ENCODE measurements at regions not wholly inside any gene's neighbourhood (a gene's known extent, or its start where the extent isn't known, plus 50 kb on each side); places are given as distances from the start of the nearest gene placed in this dataset.
A peak's percentile ranks its signal among the peaks of the same experiment; 100 is the strongest.
"Not testable (repeated sequence)": the region's sequence is repeated elsewhere in the genome, so short reads cannot be mapped to it uniquely, and the experiment has no call there.

- peak overlapping the region; percentile 84 to 96 for H3K27ac ChIP-seq
- not testable (repeated sequence) for H3K27me3 ChIP-seq; H3K36me3 ChIP-seq; H3K4me1 ChIP-seq; H3K9me3 ChIP-seq; DNase-seq (ENCODE audit: low spot score in 2 of 2)
- peak overlapping the region; percentile 30 to 67 for H3K4me3 ChIP-seq
- intact Hi-C loops (cut with DNase I), result loop anchor here (10.0 kb wide), 1 partner anchor 429 kb away; the partner anchor contains the start of gene ZNF25
- peak in 1 of 3 experiments; percentile 19 for TF ChIP-seq CTCF (IDR thresholded peaks at IDR 0.05)
Measured at GRCh38 chr10:38403347-38404117, 309.4 kb downstream of the ZNF37A start.

GRCh38 chr10:38423634-38424033 is 329.5 kb downstream of the ZNF37A start:
- H3K27me3 ChIP-seq; H3K4me3 ChIP-seq; DNase-seq (ENCODE audit: low spot score in 2 of 2); H3K36me3 ChIP-seq; intact Hi-C loops (cut with DNase I); H3K4me1 ChIP-seq; H3K9me3 ChIP-seq; H3K27ac ChIP-seq: not testable (repeated sequence)

GRCh38 chr10:38430242-38430641 is 336.1 kb downstream of the ZNF37A start:
- H3K27me3 ChIP-seq; H3K4me1 ChIP-seq; DNase-seq (ENCODE audit: low spot score in 2 of 2); H3K4me3 ChIP-seq; H3K36me3 ChIP-seq; H3K27ac ChIP-seq; intact Hi-C loops (cut with DNase I); H3K9me3 ChIP-seq: not testable (repeated sequence)

DNA sequence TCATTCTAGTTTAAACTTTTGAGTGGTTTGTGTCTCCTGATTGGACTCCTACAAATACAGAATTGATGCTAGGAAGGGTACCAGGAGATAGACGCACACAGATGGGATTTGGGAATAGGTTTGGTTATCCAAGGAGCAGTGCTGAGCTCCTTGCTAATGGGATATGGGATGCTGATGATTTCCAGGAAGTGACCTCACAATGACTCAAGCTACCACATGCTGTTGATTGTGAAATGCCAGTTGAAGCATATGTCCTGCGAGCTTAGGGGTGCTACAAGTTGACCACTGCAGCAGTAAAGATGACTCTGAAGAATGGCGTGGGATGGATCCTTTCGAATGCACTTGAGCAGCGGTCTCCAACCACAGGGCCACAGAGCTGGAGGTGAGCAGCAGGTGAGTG is 343.2 kb downstream of the ZNF37A start:
- H3K27me3 ChIP-seq; H3K27ac ChIP-seq; DNase-seq (ENCODE audit: low spot score in 2 of 2); H3K9me3 ChIP-seq; intact Hi-C loops (cut with DNase I); H3K4me1 ChIP-seq; H3K4me3 ChIP-seq; H3K36me3 ChIP-seq: not testable (repeated sequence)

DNA sequence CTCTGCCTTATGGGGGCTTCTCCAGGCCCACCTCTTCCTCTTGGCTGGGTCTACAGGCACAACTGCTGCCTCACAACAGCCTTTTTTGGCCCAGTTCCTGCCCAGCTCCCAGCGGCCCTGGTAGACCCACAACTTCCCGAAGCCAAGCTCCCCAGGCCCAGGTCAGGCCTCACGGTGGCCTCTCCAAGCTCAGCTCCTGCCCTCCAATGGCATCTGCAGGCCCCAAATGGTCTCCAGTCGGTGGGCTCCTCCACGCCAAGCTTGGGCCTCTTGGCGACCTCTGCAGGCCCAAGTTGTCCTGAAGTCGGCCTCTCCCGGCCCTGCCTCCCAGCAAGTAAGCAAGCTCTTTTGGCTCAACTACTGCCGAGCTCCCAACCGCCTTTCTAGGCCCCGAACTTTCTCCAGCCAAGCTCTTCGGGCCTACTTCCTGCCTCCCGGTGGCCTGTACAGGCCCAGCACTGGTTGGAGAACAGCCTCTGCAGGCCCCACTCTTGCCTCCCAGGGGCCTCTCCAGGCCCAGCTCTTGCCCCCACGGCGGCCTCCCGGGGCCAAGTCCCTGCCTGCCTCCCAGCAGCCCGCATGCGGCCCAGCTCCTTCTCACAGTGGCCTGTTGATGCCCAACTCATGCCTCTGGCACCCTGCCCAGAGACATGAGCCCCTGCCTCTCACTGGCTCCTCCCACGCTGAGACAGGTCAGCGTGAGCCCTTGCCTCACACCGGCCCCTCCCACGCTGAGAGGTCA is 354.6 kb downstream of the ZNF37A start:
- H3K27me3 ChIP-seq; intact Hi-C loops (cut with DNase I); DNase-seq (ENCODE audit: low spot score in 2 of 2); H3K36me3 ChIP-seq; H3K9me3 ChIP-seq; H3K4me3 ChIP-seq; H3K4me1 ChIP-seq; H3K27ac ChIP-seq: not testable (repeated sequence)

DNA sequence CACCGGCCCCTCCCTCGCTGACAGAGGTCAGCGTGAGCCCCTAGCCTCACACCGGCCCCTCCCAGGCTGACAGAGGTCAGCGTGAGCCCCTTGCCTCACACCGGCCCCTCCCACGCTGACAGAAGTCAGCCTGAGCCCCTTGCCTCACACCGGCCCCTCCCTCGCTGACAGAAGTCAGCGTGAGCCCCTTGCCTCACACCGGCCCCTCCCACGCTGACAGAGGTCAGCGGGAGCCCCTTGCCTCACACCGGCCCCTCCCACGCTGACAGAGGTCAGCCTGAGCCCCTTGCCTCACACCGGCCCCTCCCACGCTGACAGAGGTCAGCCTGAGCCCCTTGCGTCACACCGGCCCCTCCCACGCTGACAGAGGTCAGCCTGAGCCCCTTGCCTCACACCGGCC is 355.5 kb downstream of the ZNF37A start:
- H3K4me3 ChIP-seq; H3K27me3 ChIP-seq; H3K27ac ChIP-seq; H3K4me1 ChIP-seq; H3K9me3 ChIP-seq; H3K36me3 ChIP-seq; DNase-seq (ENCODE audit: low spot score in 2 of 2); intact Hi-C loops (cut with DNase I): not testable (repeated sequence)

GRCh38 chr10:38450372-38451057 is 356.4 kb downstream of the ZNF37A start:
- H3K4me1 ChIP-seq; H3K9me3 ChIP-seq; H3K27ac ChIP-seq; H3K27me3 ChIP-seq; DNase-seq (ENCODE audit: low spot score in 2 of 2); H3K36me3 ChIP-seq; intact Hi-C loops (cut with DNase I); H3K4me3 ChIP-seq: not testable (repeated sequence)

- H3K36me3 ChIP-seq; H3K4me1 ChIP-seq; H3K4me3 ChIP-seq; intact Hi-C loops (cut with DNase I); H3K9me3 ChIP-seq; H3K27ac ChIP-seq; DNase-seq (ENCODE audit: low spot score in 2 of 2); H3K27me3 ChIP-seq: not testable (repeated sequence)
Measured at GRCh38 chr10:38451306-38451967, 357.3 kb downstream of the ZNF37A start.

All from ascending aorta (tissue), 2 donors.